Erythroblast (primary cell): ENCODE measurements at regions not wholly inside any gene's neighbourhood (a gene's known extent, or its start where the extent isn't known, plus 50 kb on each side); places are given as distances from the start of the nearest gene placed in this dataset.
"Not testable (repeated sequence)": the region's sequence is repeated elsewhere in the genome, so short reads cannot be mapped to it uniquely, and the experiment has no call there.

Experiments
- GATA1 ChIP-seq: IDR thresholded peaks from 2 replicates; pipeline ENCODE4 v1.6.1; 2011; ENCODE audit warnings: low read depth, mild to moderate bottlenecking, control low read depth, low read length, moderate library complexity
- POLR2A ChIP-seq: IDR thresholded peaks from 2 replicates; pipeline ENCODE4 v1.6.1; 2011; ENCODE audit warnings: mild to moderate bottlenecking, low read length

- TF ChIP-seq POLR2A, GATA1: not testable (repeated sequence)
These were observed 1421.7 kb upstream of the PCDH10 start for GRCh38 chr4:131727418-131727817.
